Breast epithelium (tissue), 3 donors: ENCODE measurements at regions not wholly inside any gene's neighbourhood (a gene's known extent, or its start where the extent isn't known, plus 50 kb on each side); places are given as distances from the start of the nearest gene placed in this dataset.

Experiments used
- CTCF ChIP-seq, 3 donors: fragments of 450-650 bp; IDR thresholded peaks; one replicate each; pipeline ENCODE4 v1.5.1; 2016 to 2017; ENCODE audit warnings: antibody characterized with exemption in 3 of 3, mild to moderate bottlenecking in 3 of 3, moderate library complexity in 3 of 3
- POLR2AphosphoS5 ChIP-seq, 3 donors: sonication (generic); formaldehyde crosslinking; IDR thresholded peaks; one replicate each; pipeline ENCODE4 v1.6.1; 2017; ENCODE audit warnings: antibody characterized with exemption in 3 of 3

- no peak for TF ChIP-seq CTCF (IDR thresholded peaks at IDR 0.05)
- TF ChIP-seq POLR2AphosphoS5 (IDR thresholded peaks at IDR 0.05) = no peak
Observed at GRCh38 chr5:143695941-143696340, 116.0 kb upstream of the HMHB1 start.
